Cardiac fibroblast (primary cell): ENCODE measurements at regions not wholly inside any gene's neighbourhood (a gene's known extent, or its start where the extent isn't known, plus 50 kb on each side); places are given as distances from the start of the nearest gene placed in this dataset.
A peak's percentile ranks its signal among the peaks of the same experiment; 100 is the strongest.

ENCODE experiments used
- DNase-seq, 2 donors: peaks; one replicate each; pipeline versions ENCODE4 v3.0.0 to v3.0.0-alpha.2; 2010; ENCODE audit warnings: low read depth in 2 of 2
- H3K4me3 ChIP-seq, 2 donors: replicated peaks in 1 of 2; 1 replicate in 1 of 2; 2 replicates in 1 of 2; pipeline ENCODE4 v1.5.1; 2011; ENCODE audit warnings: low read depth in 2 of 2, low read length in 2 of 2, mild to moderate bottlenecking in 2 of 2, moderate library complexity in 1 of 2
- TF ChIP-seq, protein P1 (sequence below): IDR thresholded peaks from one replicate; pipeline ENCODE4 v1.5.1; 2011; ENCODE audit warnings: low read depth, mild to moderate bottlenecking, low read length, inconsistent platforms

- no peak overlapping the region for H3K4me3 ChIP-seq
- TF ChIP-seq, protein P1, sequence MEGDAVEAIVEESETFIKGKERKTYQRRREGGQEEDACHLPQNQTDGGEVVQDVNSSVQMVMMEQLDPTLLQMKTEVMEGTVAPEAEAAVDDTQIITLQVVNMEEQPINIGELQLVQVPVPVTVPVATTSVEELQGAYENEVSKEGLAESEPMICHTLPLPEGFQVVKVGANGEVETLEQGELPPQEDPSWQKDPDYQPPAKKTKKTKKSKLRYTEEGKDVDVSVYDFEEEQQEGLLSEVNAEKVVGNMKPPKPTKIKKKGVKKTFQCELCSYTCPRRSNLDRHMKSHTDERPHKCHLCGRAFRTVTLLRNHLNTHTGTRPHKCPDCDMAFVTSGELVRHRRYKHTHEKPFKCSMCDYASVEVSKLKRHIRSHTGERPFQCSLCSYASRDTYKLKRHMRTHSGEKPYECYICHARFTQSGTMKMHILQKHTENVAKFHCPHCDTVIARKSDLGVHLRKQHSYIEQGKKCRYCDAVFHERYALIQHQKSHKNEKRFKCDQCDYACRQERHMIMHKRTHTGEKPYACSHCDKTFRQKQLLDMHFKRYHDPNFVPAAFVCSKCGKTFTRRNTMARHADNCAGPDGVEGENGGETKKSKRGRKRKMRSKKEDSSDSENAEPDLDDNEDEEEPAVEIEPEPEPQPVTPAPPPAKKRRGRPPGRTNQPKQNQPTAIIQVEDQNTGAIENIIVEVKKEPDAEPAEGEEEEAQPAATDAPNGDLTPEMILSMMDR: no peak
- DNase-seq: no peak
Measured at GRCh38 chr3:5465183-5465582, 277.7 kb downstream of the EDEM1 start.

DNA sequence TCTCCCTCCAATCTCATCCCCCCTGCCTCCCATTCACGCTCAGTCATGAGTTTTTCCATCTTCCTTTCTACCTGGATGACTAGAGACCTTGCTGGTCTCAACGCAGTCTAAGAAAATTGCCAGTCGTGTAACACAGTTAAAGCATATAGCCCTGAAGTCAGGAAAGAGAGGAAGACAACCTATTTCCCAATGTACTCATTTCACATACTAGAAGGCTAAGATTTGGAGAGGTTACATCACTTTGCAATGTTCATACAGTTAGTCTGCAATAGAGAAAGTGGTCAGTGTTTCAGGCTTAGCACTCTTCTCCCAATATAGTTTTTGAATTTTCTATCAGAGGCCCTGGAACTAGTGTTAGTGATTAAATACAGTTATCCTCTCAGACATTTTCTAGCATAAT, 278.6 kb downstream of the EDEM1 start:
- TF ChIP-seq, protein P1: no peak
- H3K4me3 ChIP-seq: no peak overlapping the region
- no peak for DNase-seq

- no peak overlapping the region for H3K4me3 ChIP-seq
- DNase-seq: no peak
- TF ChIP-seq, protein P1: no peak
Measured at GRCh38 chr3:5466717-5467116, 279.2 kb downstream of the EDEM1 start.

DNA sequence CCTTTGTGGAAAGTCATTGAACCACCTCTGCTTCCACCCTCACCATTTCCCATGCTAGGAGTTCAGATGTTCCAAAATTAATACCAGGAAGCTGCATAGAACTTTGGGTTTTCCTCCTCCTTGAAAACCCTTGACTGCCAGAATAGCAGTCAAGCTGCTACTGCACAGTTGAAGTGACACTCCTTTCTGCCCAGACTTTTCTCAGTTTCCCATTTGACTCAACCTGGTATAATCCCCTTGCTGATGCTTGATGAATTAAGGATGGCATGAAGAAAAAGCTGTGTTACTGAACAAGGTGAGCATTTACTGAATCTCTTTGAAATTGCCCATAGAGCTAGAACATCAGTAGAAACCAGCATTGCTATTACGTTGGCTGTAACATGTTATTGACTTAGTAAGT, 286.0 kb downstream of the EDEM1 start:
- no peak overlapping the region for H3K4me3 ChIP-seq
- TF ChIP-seq, protein P1: no peak
- no peak for DNase-seq

DNA sequence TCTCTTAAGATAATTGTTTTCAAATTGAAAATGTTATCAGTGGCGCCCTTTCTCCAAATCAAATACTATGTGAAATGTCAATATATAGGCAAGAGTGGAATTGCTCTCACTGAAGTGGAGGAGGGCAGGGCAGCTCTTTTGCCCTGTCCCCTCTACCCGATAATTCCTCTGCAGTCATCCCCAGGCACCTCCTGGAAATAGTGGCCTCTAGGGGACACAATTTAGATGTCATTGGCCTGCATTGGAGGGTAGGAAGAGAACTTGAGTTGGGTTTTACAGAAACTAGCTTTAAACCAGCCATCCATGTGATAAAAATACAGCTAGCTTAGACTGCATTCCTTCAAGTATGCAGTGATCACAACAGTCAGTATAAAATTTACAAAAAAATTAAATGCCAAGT, 288.9 kb downstream of the EDEM1 start:
- DNase-seq: no peak
- TF ChIP-seq, protein P1: no peak
- H3K4me3 ChIP-seq: no peak overlapping the region

- TF ChIP-seq, protein P1: no peak
- DNase-seq: peak in 1 of 2 donors; percentile 1
- H3K4me3 ChIP-seq: no peak overlapping the region
Measured at GRCh38 chr3:5479229-5479799, 291.8 kb downstream of the EDEM1 start.

DNA sequence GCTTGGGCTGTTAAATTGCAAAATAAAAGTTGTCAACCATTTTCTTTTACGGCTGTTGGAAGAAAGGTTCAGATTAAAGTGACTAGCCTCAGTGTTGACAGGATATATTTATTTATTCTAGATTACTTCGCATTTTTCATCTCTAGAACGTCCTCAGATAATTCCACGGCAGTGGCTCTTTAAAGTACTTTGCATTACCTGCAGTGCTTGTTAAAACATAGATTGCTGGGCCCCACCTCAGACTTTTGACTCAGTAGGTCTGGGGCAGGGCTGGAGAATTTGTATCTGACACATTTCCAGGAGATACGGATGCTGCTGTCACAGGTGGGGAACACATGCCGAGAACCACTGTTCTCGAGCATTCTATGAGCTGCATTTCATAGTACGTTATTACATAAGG, 292.7 kb downstream of the EDEM1 start:
- TF ChIP-seq, protein P1: no peak
- no peak for DNase-seq
- no peak overlapping the region for H3K4me3 ChIP-seq
